GM18858 (cell line): ENCODE measurements at regions not wholly inside any gene's neighbourhood (a gene's known extent, or its start where the extent isn't known, plus 50 kb on each side); places are given as distances from the start of the nearest gene placed in this dataset.
"Not testable (repeated sequence)": the region's sequence is repeated elsewhere in the genome, so short reads cannot be mapped to it uniquely, and the experiment has no call there.

Source experiments
- ATAC-seq: cut with Tn5 transposase; IDR thresholded peaks from one replicate; pipeline ENCODE4 v1.9.1; 2021; ENCODE audit not compliant: unreplicated experiment

- ATAC-seq = no peak
Observed at GRCh38 chr2:163970058-163970813, 234.4 kb upstream of the FIGN start.

GRCh38 chr2:163964278-163964677 is 228.5 kb upstream of the FIGN start:
- ATAC-seq = not testable (repeated sequence)

GRCh38 chr2:163953390-163953907 is 217.6 kb upstream of the FIGN start:
- no peak for ATAC-seq

GRCh38 chr2:163951312-163951711 is 215.5 kb upstream of the FIGN start:
- ATAC-seq = no peak

GRCh38 chr2:163949693-163950092 is 213.9 kb upstream of the FIGN start:
- ATAC-seq = no peak

- no peak for ATAC-seq
Observed at GRCh38 chr2:163944347-163944737, 208.5 kb upstream of the FIGN start.

- no peak for ATAC-seq
Observed at GRCh38 chr2:163943403-163944346, 207.9 kb upstream of the FIGN start.

- ATAC-seq = no peak
Observed at GRCh38 chr2:163934131-163934530, 198.3 kb upstream of the FIGN start.

- ATAC-seq = no peak
Observed at GRCh38 chr2:163919717-163920116, 183.9 kb upstream of the FIGN start.

- not testable (repeated sequence) for ATAC-seq
Observed at GRCh38 chr2:163914486-163914885, 178.7 kb upstream of the FIGN start.

- ATAC-seq = not testable (repeated sequence)
Observed at GRCh38 chr2:163913532-163913944, 177.7 kb upstream of the FIGN start.

- ATAC-seq = no peak
Observed at GRCh38 chr2:163909411-163910080, 173.7 kb upstream of the FIGN start.

GRCh38 chr2:163906410-163906809 is 170.6 kb upstream of the FIGN start:
- no peak for ATAC-seq

- ATAC-seq = no peak
Observed at GRCh38 chr2:163897799-163898198, 162.0 kb upstream of the FIGN start.

- ATAC-seq = not testable (repeated sequence)
Observed at GRCh38 chr2:163893444-163893843, 157.6 kb upstream of the FIGN start.

GRCh38 chr2:163888591-163888990 is 152.8 kb upstream of the FIGN start:
- ATAC-seq = no peak

GRCh38 chr2:163887182-163887581 is 151.4 kb upstream of the FIGN start:
- no peak for ATAC-seq

- no peak for ATAC-seq
Observed at GRCh38 chr2:163884416-163884815, 148.6 kb upstream of the FIGN start.

GRCh38 chr2:163878718-163879117 is 142.9 kb upstream of the FIGN start:
- no peak for ATAC-seq

GRCh38 chr2:163877316-163877715 is 141.5 kb upstream of the FIGN start:
- no peak for ATAC-seq

GRCh38 chr2:163863073-163863472 is 127.3 kb upstream of the FIGN start:
- no peak for ATAC-seq
